Chondrocyte (in vitro differentiated cells): ENCODE measurements at regions not wholly inside any gene's neighbourhood (a gene's known extent, or its start where the extent isn't known, plus 50 kb on each side); places are given as distances from the start of the nearest gene placed in this dataset.

ENCODE experiments used
- DNase-seq: peaks from one replicate; pipeline ENCODE4 v3.0.0; 2021; ENCODE audit warnings: mixed read lengths, low spot score
- H3K27ac Mint-ChIP-seq: one replicate; pipeline ENCODE4 v1.8.0; 2021; ENCODE audit warnings: mild to moderate bottlenecking, moderate library complexity, mixed read lengths; ENCODE audit not compliant: unreplicated experiment
- H3K27me3 Mint-ChIP-seq: 2 replicates; pipeline ENCODE4 v1.8.0; 2021; ENCODE audit warnings: low read depth, mixed read lengths
- H3K36me3 Mint-ChIP-seq: 2 replicates; pipeline ENCODE4 v1.8.0; 2021; ENCODE audit warnings: low read depth, mixed read lengths
- H3K4me1 Mint-ChIP-seq: 2 replicates; pipeline ENCODE4 v1.8.0; 2021; ENCODE audit warnings: low read depth, mild to moderate bottlenecking, mixed read lengths
- H3K4me3 Mint-ChIP-seq: one replicate; pipeline ENCODE4 v1.8.0; 2021; ENCODE audit warnings: mild to moderate bottlenecking, moderate library complexity, mixed read lengths; ENCODE audit not compliant: unreplicated experiment
- H3K9me3 Mint-ChIP-seq: 2 replicates; pipeline ENCODE4 v1.8.0; 2021; ENCODE audit warnings: low read depth, mixed read lengths
- CTCF ChIP-seq: fragments of 200-600 bp; sonication (generic); IDR thresholded peaks from 2 replicates; pipeline ENCODE4 v1.5.0; 2021; ENCODE audit warnings: antibody characterized with exemption, mild to moderate bottlenecking, moderate library complexity

GRCh38 chr16:26197707-26198106 is 505.9 kb downstream of the HS3ST4 start:
- Mint-ChIP-seq H3K4me1 (no peaks in the 10 kb centered on the region), H3K9me3 (peaks cover 10% of the 10 kb centered on the region), H3K36me3 (no peaks in the 10 kb centered on the region), H3K27me3 (no peaks in the 10 kb centered on the region), H3K4me3 (no peak overlapping the region), H3K27ac (no peak overlapping the region)
- no peak for DNase-seq
- no peak for TF ChIP-seq CTCF

- H3K4me1 Mint-ChIP-seq, result no peaks in the 10 kb centered on the region
- DNase-seq, result no peak
- no peaks in the 10 kb centered on the region for H3K36me3 Mint-ChIP-seq
- no peaks in the 10 kb centered on the region for H3K27me3 Mint-ChIP-seq
- no peak overlapping the region for H3K27ac Mint-ChIP-seq
- H3K4me3 Mint-ChIP-seq, result no peak overlapping the region
- peaks cover 12% of the 10 kb centered on the region for H3K9me3 Mint-ChIP-seq
- TF ChIP-seq CTCF, result no peak
These were observed 506.5 kb downstream of the HS3ST4 start for GRCh38 chr16:26198221-26198620.

GRCh38 chr16:26204138-26204537 is 512.4 kb downstream of the HS3ST4 start:
- H3K36me3 Mint-ChIP-seq, result no peaks in the 10 kb centered on the region
- no peak overlapping the region for H3K4me3 Mint-ChIP-seq
- H3K27ac Mint-ChIP-seq, result no peak overlapping the region
- no peaks in the 10 kb centered on the region for H3K27me3 Mint-ChIP-seq
- no peak for TF ChIP-seq CTCF
- H3K4me1 Mint-ChIP-seq, result no peaks in the 10 kb centered on the region
- H3K9me3 Mint-ChIP-seq, result peaks cover 46% of the 10 kb centered on the region
- DNase-seq, result no peak

- no peak overlapping the region for H3K4me3 Mint-ChIP-seq
- H3K36me3 Mint-ChIP-seq, result no peaks in the 10 kb centered on the region
- no peak for TF ChIP-seq CTCF
- no peaks in the 10 kb centered on the region for H3K4me1 Mint-ChIP-seq
- no peak overlapping the region for H3K27ac Mint-ChIP-seq
- H3K27me3 Mint-ChIP-seq, result no peaks in the 10 kb centered on the region
- no peak for DNase-seq
- peaks cover 27% of the 10 kb centered on the region for H3K9me3 Mint-ChIP-seq
These were observed 519.8 kb downstream of the HS3ST4 start for GRCh38 chr16:26211542-26211941.

GRCh38 chr16:26212599-26212998 is 520.8 kb downstream of the HS3ST4 start:
- no peak overlapping the region for H3K4me3 Mint-ChIP-seq
- no peak for DNase-seq
- no peak for TF ChIP-seq CTCF
- no peaks in the 10 kb centered on the region for H3K4me1 Mint-ChIP-seq
- no peaks in the 10 kb centered on the region for H3K27me3 Mint-ChIP-seq
- H3K27ac Mint-ChIP-seq, result no peak overlapping the region
- H3K36me3 Mint-ChIP-seq, result no peaks in the 10 kb centered on the region
- peaks cover 19% of the 10 kb centered on the region for H3K9me3 Mint-ChIP-seq
